ENCODE measurements at regions not wholly inside any gene's neighbourhood (a gene's known extent, or its start where the extent isn't known, plus 50 kb on each side); places are given as distances from the start of the nearest gene placed in this dataset.

GRCh38 chr6:48782225-48782624, 671.2 kb upstream of the PTCHD4 start:
- BruUV-seq (replicated peaks) = no TSS peak
- CTCF ChIA-PET (ENCODE audit: low intra/inter-chr PET ratio, low total read pairs) = no interaction called here
- no peak for ATAC-seq

DNA sequence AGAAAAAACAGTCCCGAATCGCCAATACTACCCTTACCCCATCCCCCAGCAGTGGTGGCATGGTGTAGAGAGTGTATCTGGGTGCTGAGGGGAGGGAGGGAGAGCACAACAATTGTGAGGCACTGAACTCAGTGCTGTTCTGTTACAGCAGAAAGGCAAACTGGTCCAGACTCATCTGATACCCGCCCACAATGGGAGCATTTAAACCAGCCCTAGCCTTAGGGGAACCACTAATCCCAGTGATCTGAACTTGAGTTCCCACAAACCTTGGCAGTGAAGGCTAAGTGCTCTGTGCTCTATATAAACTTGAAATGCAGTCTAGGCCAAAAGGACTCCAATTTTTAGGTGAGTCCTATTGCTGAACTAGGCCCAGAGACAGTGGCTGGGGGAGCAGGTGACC, 666.4 kb upstream of the PTCHD4 start:
- H3K79me2 ChIP-seq (ENCODE audit: insufficient read depth, low read length) = no peaks in the 10 kb centered on the region
- H2AFZ ChIP-seq (ENCODE audit: low read length) = no peak overlapping the region
- no peak overlapping the region for H3K27ac ChIP-seq (ENCODE audit: extremely low read length, insufficient read depth, low read length)
- ChIA-PET CTCF (ENCODE audit: low intra/inter-chr PET ratio, low total read pairs) (no interaction called here), POLR2A (no interaction called here)
- intact Hi-C loops (cut with micrococcal nuclease; ENCODE audit: unreplicated experiment) = no loop called here
- H3K36me3 ChIP-seq (replicated peaks in 1 of 2; ENCODE audit: control insufficient read depth in 1 of 2, insufficient read depth in 2 of 2, low read length in 2 of 2) = no peaks in the 10 kb centered on the region
- BruUV-seq (replicated peaks) = no TSS peak
- no peaks in the 10 kb centered on the region for H4K20me1 ChIP-seq (ENCODE audit: insufficient read depth, low read length)
- H3K4me1 ChIP-seq (ENCODE audit: insufficient read depth, low read length) = no peaks in the 10 kb centered on the region
- no peak for TF ChIP-seq ZEB1 (IDR thresholded peaks at IDR 0.05; ENCODE audit: insufficient replicate concordance, low read depth)
- DNase-seq (ENCODE audit: low spot score) (no peak), ATAC-seq (no peak), FAIRE-seq (no peak)
- no peaks in the 10 kb centered on the region for H3K9me3 ChIP-seq (ENCODE audit: low read length)
- H3K4me2 ChIP-seq (ENCODE audit: low read depth, low read length) = no peak overlapping the region
- in situ Hi-C loops (cut with HindIII; ENCODE audit: extremely low pct_ligation_motif_present, low pct_unique_long_range_greater_than_20kb) = no loop called here
- 2% methylated on average over 3 of the region's 3 CpGs for WGBS (ENCODE audit: low lambda C conversion rate)
- no peak overlapping the region for H3K4me3 ChIP-seq (replicated peaks in 1 of 3; ENCODE audit: insufficient read depth in 1 of 3, low read depth in 2 of 3, low read length in 3 of 3)
- no peak overlapping the region for H3K9ac ChIP-seq (ENCODE audit: insufficient read depth, low read depth, low read length)
- no peaks in the 10 kb centered on the region for H3K27me3 ChIP-seq (ENCODE audit: control insufficient read depth in 1 of 2, insufficient read depth in 2 of 2, low read length in 2 of 2)

More at GRCh38 chr6:48782225-48782624, 671.2 kb upstream of the PTCHD4 start:
- FAIRE-seq = no peak
- Histone ChIP-seq H3K9me3 (ENCODE audit: low read length) (no peaks in the 10 kb centered on the region), H4K20me1 (ENCODE audit: insufficient read depth, low read length) (no peaks in the 10 kb centered on the region), H3K4me3 (replicated peaks in 1 of 3; ENCODE audit: insufficient read depth in 1 of 3, low read depth in 2 of 3, low read length in 3 of 3) (no peak overlapping the region), H3K9ac (ENCODE audit: insufficient read depth, low read depth, low read length) (no peak overlapping the region), H3K27ac (ENCODE audit: extremely low read length, insufficient read depth, low read length) (no peak overlapping the region), H3K79me2 (ENCODE audit: insufficient read depth, low read length) (no peaks in the 10 kb centered on the region), H3K4me2 (ENCODE audit: low read depth, low read length) (no peak overlapping the region), H3K4me1 (ENCODE audit: insufficient read depth, low read length) (no peaks in the 10 kb centered on the region), H3K36me3 (replicated peaks in 1 of 2; ENCODE audit: control insufficient read depth in 1 of 2, insufficient read depth in 2 of 2, low read length in 2 of 2) (no peaks in the 10 kb centered on the region), H2AFZ (ENCODE audit: low read length) (no peak overlapping the region), H3K27me3 (ENCODE audit: control insufficient read depth in 1 of 2, insufficient read depth in 2 of 2, low read length in 2 of 2) (no peaks in the 10 kb centered on the region)
- WGBS (ENCODE audit: low lambda C conversion rate) = 28% methylated on average over 6 of the region's 6 CpGs
- in situ Hi-C loops (cut with HindIII; ENCODE audit: extremely low pct_ligation_motif_present, low pct_unique_long_range_greater_than_20kb) = no loop called here
- intact Hi-C loops (cut with micrococcal nuclease; ENCODE audit: unreplicated experiment) = no loop called here
- POLR2A ChIA-PET = no interaction called here
- DNase-seq (ENCODE audit: low spot score) = no peak
- no peak for TF ChIP-seq THRA (CRISPR knock-in tag; IDR thresholded peaks at IDR 0.05; ENCODE audit: borderline replicate concordance)
- TF ChIP-seq ZNF766 (CRISPR knock-in tag; IDR thresholded peaks at IDR 0.05; ENCODE audit: borderline replicate concordance) = no peak
